MV-4-11 (cell line): ENCODE measurements at regions not wholly inside any gene's neighbourhood (a gene's known extent, or its start where the extent isn't known, plus 50 kb on each side); places are given as distances from the start of the nearest gene placed in this dataset.

Experiments used
- DNase-seq: peaks from one replicate; lab custom pipeline; 2025; lab: John Stamatoyannopoulos, UW

- no peak for DNase-seq
Observed at GRCh38 chr11:97414801-97415200, 1025.0 kb downstream of the JRKL start.

- no peak for DNase-seq
Observed at GRCh38 chr11:97419729-97420128, 1029.9 kb downstream of the JRKL start.

- DNase-seq: no peak
Observed at GRCh38 chr11:97428247-97428790, 1038.5 kb downstream of the JRKL start.

- DNase-seq: no peak
Observed at GRCh38 chr11:97430877-97431276, 1041.1 kb downstream of the JRKL start.

GRCh38 chr11:97432926-97433325 lies 1043.1 kb downstream of the JRKL start:
- DNase-seq: no peak

GRCh38 chr11:97445561-97445960 lies 1055.7 kb downstream of the JRKL start:
- no peak for DNase-seq

GRCh38 chr11:97451441-97451840 lies 1061.6 kb downstream of the JRKL start:
- no peak for DNase-seq

- DNase-seq: no peak
Observed at GRCh38 chr11:97454988-97455387, 1065.2 kb downstream of the JRKL start.

GRCh38 chr11:97460091-97460490 lies 1070.3 kb downstream of the JRKL start:
- no peak for DNase-seq

- DNase-seq: no peak
Observed at GRCh38 chr11:97461044-97461880, 1071.4 kb downstream of the JRKL start.

GRCh38 chr11:97461934-97462333 lies 1072.1 kb downstream of the JRKL start:
- no peak for DNase-seq

- no peak for DNase-seq
Observed at GRCh38 chr11:97463891-97464290, 1074.1 kb downstream of the JRKL start.

- no peak for DNase-seq
Observed at GRCh38 chr11:97471480-97471879, 1081.7 kb downstream of the JRKL start.

- no peak for DNase-seq
Observed at GRCh38 chr11:97487387-97487786, 1097.6 kb downstream of the JRKL start.

GRCh38 chr11:97498891-97499290 lies 1109.1 kb downstream of the JRKL start:
- DNase-seq: no peak

GRCh38 chr11:97502201-97502600 lies 1112.4 kb downstream of the JRKL start:
- DNase-seq: no peak

GRCh38 chr11:97506076-97506759 lies 1116.4 kb downstream of the JRKL start:
- no peak for DNase-seq

GRCh38 chr11:97514446-97514845 lies 1124.6 kb downstream of the JRKL start:
- no peak for DNase-seq

GRCh38 chr11:97516688-97517087 lies 1126.9 kb downstream of the JRKL start:
- no peak for DNase-seq

GRCh38 chr11:97525273-97525672 lies 1135.5 kb downstream of the JRKL start:
- DNase-seq: no peak

- DNase-seq: no peak
Observed at GRCh38 chr11:97537407-97538150, 1147.8 kb downstream of the JRKL start.

GRCh38 chr11:97544431-97544830 lies 1154.6 kb downstream of the JRKL start:
- DNase-seq: no peak
